ENCODE measurements at regions not wholly inside any gene's neighbourhood (a gene's known extent, or its start where the extent isn't known, plus 50 kb on each side); places are given as distances from the start of the nearest gene placed in this dataset.

GRCh38 chr10:9334270-9334669 lies 1279.8 kb downstream of the GATA3 start (continued):
- TF ChIP-seq NKRF (conservative IDR thresholded peaks at IDR 0.05): no peak
- TF ChIP-seq BRCA1 (IDR thresholded peaks at IDR 0.05; ENCODE audit: low read depth, low read length): no peak
- no peak for TF ChIP-seq ATF3 (IDR thresholded peaks at IDR 0.05; ENCODE audit: borderline replicate concordance, extremely low read depth, low read depth, low read length)
- no peak for TF ChIP-seq GATAD2B (conservative IDR thresholded peaks at IDR 0.05; ENCODE audit: low read depth)
- no peak for TF ChIP-seq HSF1 (IDR thresholded peaks at IDR 0.05; ENCODE audit: low read depth, low read length)

- TF ChIP-seq JUND (IDR thresholded peaks at IDR 0.05; ENCODE audit: low read depth, low read length) (no peak), HDAC2 (IDR thresholded peaks at IDR 0.05) (no peak), POLR2AphosphoS2 (IDR thresholded peaks at IDR 0.05; ENCODE audit: low read depth, low read length) (no peak), ZNF384 (IDR thresholded peaks at IDR 0.05; ENCODE audit: borderline replicate concordance, low read depth, low read length) (no peak), USF1 (IDR thresholded peaks at IDR 0.05; ENCODE audit: borderline replicate concordance, extremely low read length, insufficient read depth, low read depth, low read length) (no peak), NR2C1 (IDR thresholded peaks at IDR 0.05) (no peak), MXI1 (IDR thresholded peaks at IDR 0.05; ENCODE audit: low read depth, low read length) (no peak), PRDM15 (CRISPR knock-in tag; IDR thresholded peaks at IDR 0.05) (no peak)
- no peaks in the 10 kb centered on the region for H3K79me2 ChIP-seq (ENCODE audit: control insufficient read depth, insufficient read depth, low read length)
- WGBS (ENCODE audit: insufficient coverage, insufficient replicate concordance, low lambda C conversion rate, missing lambda C conversion rate): 0% methylated on average over 1 of the region's 1 CpG
- intact Hi-C loops (cut with micrococcal nuclease; ENCODE audit: unreplicated experiment) (loop anchor here (5.0 to 10.0 kb wide), 2 partner anchors 403 to 1695 kb away; no protein-coding TSS in a partner anchor), in situ Hi-C loops (cut with MboI) (loop anchor here (25.0 kb wide), 1 partner anchor 1698 kb away; no protein-coding TSS in a partner anchor)
- no TSS peak for BruUV-seq (replicated peaks)
- no peaks in the 10 kb centered on the region for H3K36me3 ChIP-seq (ENCODE audit: control insufficient read depth in 2 of 2, insufficient read depth in 2 of 2, low read length in 1 of 2)
- ChIA-PET CTCF (no interaction called here), SMC1A (ENCODE audit: uncharacterized antibody, unreplicated experiment) (no interaction called here), POLR2A (no interaction called here), RAD21 (ENCODE audit: unreplicated experiment) (no interaction called here)
- no peak for DNase-seq (ENCODE audit: low read depth, low spot score)
- H3K9ac ChIP-seq (ENCODE audit: control insufficient read depth, insufficient read depth, low read length): no peak overlapping the region
- H4K20me1 ChIP-seq (ENCODE audit: control insufficient read depth, insufficient read depth): no peaks in the 10 kb centered on the region
- no peak overlapping the region for H3K4me3 ChIP-seq
- no peaks in the 10 kb centered on the region for H3K9me3 ChIP-seq (replicated peaks; ENCODE audit: control insufficient read depth, insufficient read depth, low read length)
- no peak overlapping the region for H2AFZ ChIP-seq (ENCODE audit: control insufficient read depth, low read depth, low read length)
- no peak for FAIRE-seq
- H3K4me2 ChIP-seq (ENCODE audit: control insufficient read depth, insufficient read depth): no peak overlapping the region
- H3K27me3 ChIP-seq (replicated peaks in 1 of 2; ENCODE audit: control insufficient read depth in 2 of 2, insufficient read depth in 2 of 2, low read length in 1 of 2): no peaks in the 10 kb centered on the region
- no peak for ATAC-seq
- H3K4me1 ChIP-seq (ENCODE audit: control insufficient read depth, insufficient read depth, low read length): no peaks in the 10 kb centered on the region
- no peak overlapping the region for H3K27ac ChIP-seq (ENCODE audit: control insufficient read depth, insufficient read depth)
Observed at GRCh38 chr10:9339716-9340115, 1285.2 kb downstream of the GATA3 start.
